PC-9 (cell line): ENCODE measurements at regions not wholly inside any gene's neighbourhood (a gene's known extent, or its start where the extent isn't known, plus 50 kb on each side); places are given as distances from the start of the nearest gene placed in this dataset.

Experiments
- BruUV-seq: library from RNA; stranded (reverse); fragments of 400-500 nt; replicated peaks from 2 replicates; lab custom pipeline; 2021; lab: Mats Ljungman, UMichigan
- CTCF ChIA-PET: fragments of 300-600 bp; sonication (Branson Sonifier 250); formaldehyde crosslinking; loops from one replicate; lab custom pipeline; 2022; ENCODE audit warnings: antibody characterized with exemption; lab: Charles Lee
- POLR2A ChIA-PET: fragments of 300-600 bp; sonication (Branson Sonifier 250); formaldehyde crosslinking; loops from one replicate; lab custom pipeline; 2022; ENCODE audit warnings: antibody characterized with exemption; ENCODE audit not compliant: unreplicated experiment; lab: Charles Lee
- DNase-seq, 2 experiments: peaks; one replicate each; pipeline versions ENCODE4 v3.0.0 to v3.0.0-alpha.2; 2015 to 2022; ENCODE audit warnings: mixed read lengths in 1 of 2
- H2AFZ ChIP-seq: fragments of 200-600 bp; sonication (generic); 2 replicates; pipeline ENCODE4 v1.8.1; 2017; ENCODE audit warnings: antibody characterized with exemption
- H3F3A ChIP-seq: fragments of 200-600 bp; sonication (generic); 2 replicates; pipeline ENCODE4 v1.8.1; 2017; ENCODE audit warnings: antibody characterized with exemption, mild to moderate bottlenecking, low read depth; ENCODE audit not compliant: insufficient read depth
- H3K27ac ChIP-seq: fragments of 200-600 bp; sonication (generic); 2 replicates; pipeline ENCODE4 v1.6.1; 2016; ENCODE audit warnings: mixed run types
- H3K27me3 ChIP-seq: fragments of 200-600 bp; sonication (generic); 2 replicates; pipeline ENCODE4 v1.6.1; 2016; ENCODE audit warnings: low read depth, mixed run types; ENCODE audit not compliant: insufficient read depth
- H3K36me3 ChIP-seq: fragments of 200-600 bp; sonication (generic); 2 replicates; pipeline ENCODE4 v1.6.1; 2016; ENCODE audit warnings: low read depth, mixed run types
- H3K4me1 ChIP-seq: fragments of 200-600 bp; sonication (generic); replicated peaks from 2 replicates; pipeline ENCODE4 v1.6.1; 2016; ENCODE audit warnings: mixed run types; ENCODE audit not compliant: insufficient read depth
- H3K4me2 ChIP-seq: fragments of 200-600 bp; sonication (generic); 2 replicates; pipeline ENCODE4 v1.6.1; 2017; ENCODE audit warnings: mixed run types
- H3K4me3 ChIP-seq: fragments of 200-600 bp; sonication (generic); 2 replicates; pipeline ENCODE4 v1.6.1; 2016; ENCODE audit warnings: mixed run types
- H3K79me2 ChIP-seq: fragments of 200-600 bp; sonication (generic); 2 replicates; pipeline ENCODE4 v1.6.1; 2017; ENCODE audit warnings: low read depth, mixed run types
- H3K9me2 ChIP-seq: fragments of 200-600 bp; sonication (generic); 2 replicates; pipeline ENCODE4 v1.8.1; 2017; ENCODE audit warnings: mild to moderate bottlenecking; ENCODE audit not compliant: insufficient read depth
- H3K9me3 ChIP-seq: fragments of 200-600 bp; sonication (generic); 2 replicates; pipeline ENCODE4 v1.8.1; 2016; ENCODE audit warnings: low read depth; ENCODE audit not compliant: insufficient read depth
- H4K20me1 ChIP-seq: fragments of 200-600 bp; sonication (generic); 2 replicates; pipeline ENCODE4 v1.8.1; 2017; ENCODE audit not compliant: insufficient read depth
- EZH2 ChIP-seq: fragments of 200-600 bp; sonication (generic); IDR thresholded peaks from 2 replicates; pipeline ENCODE4 v1.8.0; 2017; ENCODE audit warnings: antibody characterized with exemption, low read depth
- intact Hi-C: fragments of 100-400 bp; cut with micrococcal nuclease; formaldehyde crosslinking; loops from one replicate; pipeline ENCODE4 v1.10.0; 2022; ENCODE audit not compliant: unreplicated experiment
- TF ChIP-seq, protein P1 (sequence below): fragments of 200-600 bp; sonication (generic); conservative IDR thresholded peaks from 2 replicates; pipeline ENCODE4 v1.6.1; 2017; ENCODE audit warnings: mixed run types, antibody characterized with exemption, mild to moderate bottlenecking, moderate library complexity

DNA sequence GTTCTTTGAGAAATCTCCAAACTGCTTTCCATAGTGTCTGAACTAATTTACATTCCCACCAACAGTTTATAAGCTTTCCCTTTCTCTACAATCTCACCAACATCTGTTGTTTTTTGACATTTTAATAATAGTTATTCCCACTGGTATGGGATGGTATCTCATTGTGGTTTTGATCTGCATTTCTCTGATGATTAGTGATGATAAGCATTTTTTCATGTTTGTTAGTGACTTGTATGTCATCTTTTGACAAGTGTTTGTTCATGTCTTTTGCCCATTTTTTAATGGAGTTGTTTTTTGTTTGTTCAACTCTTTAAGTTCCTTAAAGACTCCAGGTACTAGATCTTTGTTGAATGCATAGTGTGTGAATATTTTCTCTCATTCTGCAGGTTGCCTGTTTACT, 116.6 kb upstream of the TSC22D2 start:
- no peak overlapping the region for H3K27ac ChIP-seq
- H3K27me3 ChIP-seq = no peaks in the 10 kb centered on the region
- no peaks in the 10 kb centered on the region for H3K36me3 ChIP-seq
- no peak overlapping the region for H2AFZ ChIP-seq
- ChIA-PET CTCF (no interaction called here), POLR2A (no interaction called here)
- intact Hi-C loops = no loop called here
- H3F3A ChIP-seq = no peaks in the 10 kb centered on the region
- no peaks in the 10 kb centered on the region for H3K79me2 ChIP-seq
- DNase-seq = no peak
- peaks cover 8% of the 10 kb centered on the region for H3K4me1 ChIP-seq
- no peaks in the 10 kb centered on the region for H3K9me3 ChIP-seq
- no peaks in the 10 kb centered on the region for H4K20me1 ChIP-seq
- H3K9me2 ChIP-seq = no peaks in the 10 kb centered on the region; the same call in 1 of the 2 replicates
- H3K4me3 ChIP-seq = no peak overlapping the region
- H3K4me2 ChIP-seq = no peak overlapping the region
- BruUV-seq = no TSS peak
- no peak for TF ChIP-seq EZH2
- TF ChIP-seq, protein P1, sequence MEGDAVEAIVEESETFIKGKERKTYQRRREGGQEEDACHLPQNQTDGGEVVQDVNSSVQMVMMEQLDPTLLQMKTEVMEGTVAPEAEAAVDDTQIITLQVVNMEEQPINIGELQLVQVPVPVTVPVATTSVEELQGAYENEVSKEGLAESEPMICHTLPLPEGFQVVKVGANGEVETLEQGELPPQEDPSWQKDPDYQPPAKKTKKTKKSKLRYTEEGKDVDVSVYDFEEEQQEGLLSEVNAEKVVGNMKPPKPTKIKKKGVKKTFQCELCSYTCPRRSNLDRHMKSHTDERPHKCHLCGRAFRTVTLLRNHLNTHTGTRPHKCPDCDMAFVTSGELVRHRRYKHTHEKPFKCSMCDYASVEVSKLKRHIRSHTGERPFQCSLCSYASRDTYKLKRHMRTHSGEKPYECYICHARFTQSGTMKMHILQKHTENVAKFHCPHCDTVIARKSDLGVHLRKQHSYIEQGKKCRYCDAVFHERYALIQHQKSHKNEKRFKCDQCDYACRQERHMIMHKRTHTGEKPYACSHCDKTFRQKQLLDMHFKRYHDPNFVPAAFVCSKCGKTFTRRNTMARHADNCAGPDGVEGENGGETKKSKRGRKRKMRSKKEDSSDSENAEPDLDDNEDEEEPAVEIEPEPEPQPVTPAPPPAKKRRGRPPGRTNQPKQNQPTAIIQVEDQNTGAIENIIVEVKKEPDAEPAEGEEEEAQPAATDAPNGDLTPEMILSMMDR = no peak

DNA sequence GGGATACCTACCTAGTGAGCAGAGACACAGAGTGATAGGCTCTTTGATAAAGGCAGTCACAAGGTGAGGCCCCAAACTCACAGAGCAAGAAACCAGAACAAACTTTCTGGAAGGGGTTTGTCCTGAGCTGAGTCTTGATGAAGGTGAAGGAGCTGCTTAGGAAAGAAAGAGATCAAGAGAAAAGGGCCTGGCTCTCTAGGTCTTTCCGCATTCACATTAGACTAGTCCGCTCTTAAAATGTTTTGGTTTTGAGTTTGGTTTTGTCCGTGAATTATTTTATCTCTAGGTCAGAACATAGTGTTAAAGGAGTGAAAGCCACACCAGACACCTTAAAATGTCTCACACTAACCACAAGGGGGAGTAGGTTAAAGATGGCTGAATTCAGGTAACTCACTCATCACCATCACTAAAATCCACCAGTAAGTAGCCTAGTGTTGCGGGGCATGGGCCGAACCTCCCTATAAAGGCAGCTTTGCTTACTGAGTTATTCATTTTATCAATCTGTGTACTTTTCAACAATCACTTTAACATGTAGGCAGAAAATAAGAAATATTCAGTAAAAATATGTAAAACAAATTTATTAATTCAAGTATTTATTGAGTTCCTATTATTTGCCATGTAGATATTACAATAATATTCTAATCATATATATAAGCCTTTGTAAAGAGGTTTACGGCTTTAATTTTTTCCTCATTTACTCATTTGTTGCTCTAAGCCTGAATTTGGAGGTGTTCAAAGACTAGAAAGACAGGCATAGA, 121.5 kb upstream of the TSC22D2 start:
- Histone ChIP-seq H3K4me2 (peak overlapping the region; percentile 15), H4K20me1 (no peaks in the 10 kb centered on the region), H3F3A (0 out of 2 replicates have a peak, but pooled peaks cover 3% of the 10 kb centered on the region), H2AFZ (peak overlapping the region; percentile 76), H3K4me1 (peaks cover 11% of the 10 kb centered on the region; the same call in 1 of the 2 replicates), H3K9me2 (no peaks in the 10 kb centered on the region), H3K4me3 (no peak overlapping the region), H3K79me2 (no peaks in the 10 kb centered on the region), H3K27me3 (no peaks in the 10 kb centered on the region), H3K27ac (peak overlapping the region; percentile 4; the same call in 1 of the 2 replicates), H3K9me3 (no peaks in the 10 kb centered on the region), H3K36me3 (no peaks in the 10 kb centered on the region)
- ChIA-PET POLR2A (no interaction called here), CTCF (interaction anchor here (0.6 to 1.3 kb wide), 4 partner anchors 10 to 417 kb away, joined by 3 to 11 read pairs (median 3); partner anchors contain the start of gene ERICH6)
- intact Hi-C loops = loop anchor here (1.0 to 5.0 kb wide), 6 partner anchors 49 to 210 kb away; partner anchors contain the start of gene TSC22D2
- no TSS peak for BruUV-seq
- no peak for TF ChIP-seq EZH2
- TF ChIP-seq, protein P1 = peak; percentile 79
- peak; percentile 25 to 42 for DNase-seq

DNA sequence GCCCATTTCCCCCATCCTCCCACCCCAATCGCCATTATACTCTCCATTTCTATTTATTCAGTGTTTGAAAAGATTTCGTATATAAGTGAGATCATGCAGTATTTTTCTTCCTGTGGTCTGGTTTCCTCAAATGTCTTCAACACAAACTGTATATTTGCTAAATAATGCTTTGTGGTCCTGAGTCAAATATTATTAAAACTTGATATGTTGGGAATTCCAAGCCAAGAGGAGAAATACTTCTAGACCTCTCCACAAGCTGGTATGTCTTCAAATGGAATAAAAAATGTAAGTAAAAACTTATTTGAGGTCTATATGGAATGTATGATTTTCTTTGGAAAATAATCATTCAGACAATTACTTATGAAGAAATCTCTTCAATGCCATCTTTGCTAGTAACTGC, 122.5 kb upstream of the TSC22D2 start:
- TF ChIP-seq, protein P1 = no peak
- no peak for TF ChIP-seq EZH2
- Histone ChIP-seq H3K36me3 (no peaks in the 10 kb centered on the region), H3K9me3 (no peaks in the 10 kb centered on the region), H3K79me2 (no peaks in the 10 kb centered on the region), H3K4me3 (no peak overlapping the region), H3F3A (0 out of 2 replicates have a peak, but pooled peaks cover 3% of the 10 kb centered on the region), H3K27me3 (no peaks in the 10 kb centered on the region), H3K4me1 (peaks cover 11% of the 10 kb centered on the region; the same call in 1 of the 2 replicates), H3K27ac (no peak overlapping the region), H2AFZ (no peak overlapping the region), H4K20me1 (no peaks in the 10 kb centered on the region), H3K9me2 (no peaks in the 10 kb centered on the region), H3K4me2 (no peak overlapping the region)
- no TSS peak for BruUV-seq
- ChIA-PET CTCF (interaction anchor here (0.6 kb wide), 1 partner anchor 124 kb away, joined by 3 read pairs; no protein-coding TSS in a partner anchor), POLR2A (no interaction called here)
- intact Hi-C loops = loop anchor here (5.0 kb wide), 1 partner anchor 48 kb away; no protein-coding TSS in a partner anchor
- no peak for DNase-seq
